Left ventricle myocardium inferior (tissue), 1 donor: ENCODE measurements at regions not wholly inside any gene's neighbourhood (a gene's known extent, or its start where the extent isn't known, plus 50 kb on each side); places are given as distances from the start of the nearest gene placed in this dataset.

Experiments used
- DNase-seq: peaks from one replicate; pipeline ENCODE4 v3.0.0-alpha.2; 2020
- H3K27ac ChIP-seq: fragments of 200-600 bp; replicated peaks from 2 replicates; pipeline ENCODE4 v1.8.0; 2021
- H3K27me3 ChIP-seq: fragments of 200-600 bp; 2 replicates; pipeline ENCODE4 v1.8.0; 2021; ENCODE audit warnings: low read depth
- H3K36me3 ChIP-seq: fragments of 200-600 bp; 2 replicates; pipeline ENCODE4 v1.8.0; 2021
- H3K4me1 ChIP-seq: fragments of 200-600 bp; 2 replicates; pipeline ENCODE4 v1.8.0; 2021
- H3K4me3 ChIP-seq: fragments of 200-600 bp; 2 replicates; pipeline ENCODE4 v1.8.0; 2021; ENCODE audit warnings: mild to moderate bottlenecking, moderate library complexity
- H3K9me3 ChIP-seq: fragments of 200-600 bp; replicated peaks from 2 replicates; pipeline ENCODE4 v1.8.0; 2021
- CTCF ChIP-seq: fragments of 200-600 bp; IDR thresholded peaks from 2 replicates; pipeline ENCODE4 v1.8.0; 2021; ENCODE audit warnings: antibody characterized with exemption, mild to moderate bottlenecking, borderline replicate concordance
- intact Hi-C: fragments of 100-400 bp; cut with micrococcal nuclease; formaldehyde crosslinking; loops from one replicate; pipeline ENCODE4 v1.11.0; 2022
- donor health status: DM: no; HTN: yes; CAD: no; lungs with severe emphysema.

- intact Hi-C loops, result no loop called here
- Histone ChIP-seq H3K36me3 (no peaks in the 10 kb centered on the region), H3K27me3 (no peaks in the 10 kb centered on the region), H3K27ac (no peak overlapping the region), H3K4me1 (peaks cover 8% of the 10 kb centered on the region), H3K4me3 (no peak overlapping the region), H3K9me3 (no peaks in the 10 kb centered on the region)
- no peak for DNase-seq
- TF ChIP-seq CTCF, result no peak
These were observed 445.8 kb upstream of the ANKRD30A start for GRCh38 chr10:36679554-36679953.

DNA sequence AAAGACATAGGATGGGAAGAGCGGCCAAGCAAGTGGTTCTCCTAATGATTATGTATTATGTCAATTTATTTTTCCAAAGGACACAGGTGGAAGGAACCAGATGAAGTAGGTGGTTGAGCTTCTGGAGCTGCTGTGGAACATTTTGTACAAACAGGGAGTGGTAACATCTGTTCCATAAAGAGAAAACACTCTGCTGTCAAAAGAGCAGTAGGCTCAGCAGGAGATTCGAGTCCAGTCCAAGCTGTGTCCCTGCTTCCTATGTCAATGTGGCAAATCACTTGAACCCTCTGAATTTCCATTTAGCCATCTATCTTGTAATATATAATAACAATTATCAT is 448.0 kb upstream of the ANKRD30A start:
- H3K4me3 ChIP-seq, result no peak overlapping the region
- DNase-seq, result no peak
- H3K36me3 ChIP-seq, result no peaks in the 10 kb centered on the region
- H3K27ac ChIP-seq, result no peak overlapping the region
- H3K9me3 ChIP-seq, result no peaks in the 10 kb centered on the region
- intact Hi-C loops, result no loop called here
- H3K27me3 ChIP-seq, result no peaks in the 10 kb centered on the region
- peaks cover 8% of the 10 kb centered on the region for H3K4me1 ChIP-seq
- TF ChIP-seq CTCF, result no peak

- Histone ChIP-seq H3K4me3 (no peak overlapping the region), H3K36me3 (no peaks in the 10 kb centered on the region), H3K4me1 (peaks cover 8% of the 10 kb centered on the region), H3K9me3 (no peaks in the 10 kb centered on the region), H3K27ac (no peak overlapping the region), H3K27me3 (no peaks in the 10 kb centered on the region)
- intact Hi-C loops, result no loop called here
- no peak for TF ChIP-seq CTCF
- DNase-seq, result no peak
These were observed 448.5 kb upstream of the ANKRD30A start for GRCh38 chr10:36676756-36677430.

- Histone ChIP-seq H3K36me3 (no peaks in the 10 kb centered on the region), H3K27ac (no peak overlapping the region), H3K4me3 (no peak overlapping the region), H3K27me3 (no peaks in the 10 kb centered on the region), H3K4me1 (peaks cover 8% of the 10 kb centered on the region), H3K9me3 (no peaks in the 10 kb centered on the region)
- TF ChIP-seq CTCF, result no peak
- DNase-seq, result no peak
- intact Hi-C loops, result no loop called here
These were observed 449.1 kb upstream of the ANKRD30A start for GRCh38 chr10:36676321-36676720.

GRCh38 chr10:36675458-36675880 is 449.9 kb upstream of the ANKRD30A start:
- H3K9me3 ChIP-seq, result no peaks in the 10 kb centered on the region
- H3K27ac ChIP-seq, result no peak overlapping the region
- DNase-seq, result no peak
- no peak overlapping the region for H3K4me3 ChIP-seq
- TF ChIP-seq CTCF, result no peak
- no peaks in the 10 kb centered on the region for H3K27me3 ChIP-seq
- H3K36me3 ChIP-seq, result no peaks in the 10 kb centered on the region
- intact Hi-C loops, result no loop called here
- peaks cover 8% of the 10 kb centered on the region for H3K4me1 ChIP-seq
